Stimulated activated CD8-positive, alpha-beta memory T cell treated with anti-CD3 and anti-CD28 coated beads, Interleukin-7, amount 100 ng/mL, for 48 hours (primary cell): ENCODE measurements at regions not wholly inside any gene's neighbourhood (a gene's known extent, or its start where the extent isn't known, plus 50 kb on each side); places are given as distances from the start of the nearest gene placed in this dataset.

Experiments used
- DNase-seq, 2 donors: peaks; one replicate each; pipeline ENCODE4 v3.0.0-alpha.2; 2020; ENCODE audit warnings: low read depth in 1 of 2; ENCODE audit errors: extremely low read depth in 1 of 2

GRCh38 chr12:127393465-127393864 is 873.5 kb upstream of the TMEM132C start:
- no peak for DNase-seq

GRCh38 chr12:127393896-127394295 is 873.1 kb upstream of the TMEM132C start:
- DNase-seq, result no peak

DNA sequence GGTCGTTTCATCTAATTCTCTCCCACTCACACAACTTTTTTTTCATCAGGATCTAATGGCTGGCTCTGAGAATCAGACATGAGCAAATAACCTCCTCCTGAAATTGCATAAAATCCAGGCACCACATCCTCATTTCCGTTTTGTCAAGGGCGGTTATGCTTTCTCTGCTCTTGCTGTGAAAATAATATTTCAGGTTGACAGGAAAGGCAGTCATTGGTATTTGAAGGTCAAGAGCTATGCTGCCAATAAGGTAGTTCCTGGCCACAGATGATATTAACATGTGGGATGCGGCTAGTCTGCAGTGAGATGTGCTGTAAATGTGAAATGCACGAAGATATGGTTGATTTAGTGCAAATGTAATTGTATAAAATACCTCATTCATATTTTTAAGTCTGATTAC is 870.2 kb upstream of the TMEM132C start:
- DNase-seq, result no peak

GRCh38 chr12:127398016-127398710 is 868.8 kb upstream of the TMEM132C start:
- no peak for DNase-seq

DNA sequence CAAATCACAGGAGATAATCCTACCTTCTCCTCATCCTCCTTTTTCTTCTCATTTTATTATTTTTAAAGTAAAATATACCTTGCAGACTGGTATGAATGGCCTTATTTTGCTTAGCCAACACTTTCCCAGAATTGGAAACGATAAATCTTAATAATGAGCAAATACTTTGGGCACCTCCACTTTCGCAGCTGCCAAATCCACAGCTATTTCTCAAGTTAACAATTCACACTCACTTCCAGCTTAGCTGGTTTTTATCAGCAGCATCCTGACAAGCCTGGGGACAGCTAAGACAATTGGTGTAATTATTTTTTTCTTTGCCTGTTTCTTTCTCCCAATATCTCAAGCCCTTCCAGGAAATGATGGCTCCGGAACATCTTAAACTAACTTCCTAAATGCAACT is 867.5 kb upstream of the TMEM132C start:
- DNase-seq, result no peak

GRCh38 chr12:127400221-127400620 is 866.7 kb upstream of the TMEM132C start:
- no peak for DNase-seq

DNA sequence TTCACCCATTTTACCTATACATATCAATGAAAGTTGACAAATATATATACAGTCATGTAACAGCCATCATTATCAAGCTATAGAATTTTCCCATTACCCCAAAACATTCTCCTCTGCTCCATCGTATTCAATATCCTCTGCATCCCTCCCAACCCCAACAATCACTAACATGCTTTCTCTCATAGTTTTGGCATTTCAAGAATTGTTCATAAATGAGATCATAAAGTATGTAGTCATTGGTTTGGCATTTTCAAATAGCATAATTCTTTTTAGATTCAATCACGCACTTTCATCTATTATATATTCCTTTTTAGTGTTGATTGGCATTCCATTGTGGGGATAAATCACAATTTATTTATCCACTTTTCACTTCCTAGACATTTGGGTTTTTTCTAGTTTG is 866.0 kb upstream of the TMEM132C start:
- DNase-seq, result no peak

DNA sequence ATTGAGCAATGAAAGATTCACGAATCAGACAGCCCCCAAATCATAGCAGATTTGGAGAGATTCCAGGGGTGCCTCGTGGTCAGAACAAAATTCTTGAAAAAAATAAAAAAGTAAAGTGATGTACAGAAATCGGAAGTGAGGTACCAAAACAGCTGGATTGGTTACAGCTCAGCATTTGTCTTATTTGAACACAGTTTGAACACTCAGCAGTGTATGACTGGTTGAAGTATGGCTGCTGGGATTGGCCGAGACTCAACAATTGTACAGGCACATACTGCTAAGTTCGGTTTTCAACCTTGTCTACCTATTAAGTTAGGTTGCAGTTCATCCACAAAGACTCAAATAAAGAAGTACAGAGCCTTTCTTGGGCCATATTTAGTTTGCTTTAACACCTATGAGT is 865.4 kb upstream of the TMEM132C start:
- no peak for DNase-seq

DNA sequence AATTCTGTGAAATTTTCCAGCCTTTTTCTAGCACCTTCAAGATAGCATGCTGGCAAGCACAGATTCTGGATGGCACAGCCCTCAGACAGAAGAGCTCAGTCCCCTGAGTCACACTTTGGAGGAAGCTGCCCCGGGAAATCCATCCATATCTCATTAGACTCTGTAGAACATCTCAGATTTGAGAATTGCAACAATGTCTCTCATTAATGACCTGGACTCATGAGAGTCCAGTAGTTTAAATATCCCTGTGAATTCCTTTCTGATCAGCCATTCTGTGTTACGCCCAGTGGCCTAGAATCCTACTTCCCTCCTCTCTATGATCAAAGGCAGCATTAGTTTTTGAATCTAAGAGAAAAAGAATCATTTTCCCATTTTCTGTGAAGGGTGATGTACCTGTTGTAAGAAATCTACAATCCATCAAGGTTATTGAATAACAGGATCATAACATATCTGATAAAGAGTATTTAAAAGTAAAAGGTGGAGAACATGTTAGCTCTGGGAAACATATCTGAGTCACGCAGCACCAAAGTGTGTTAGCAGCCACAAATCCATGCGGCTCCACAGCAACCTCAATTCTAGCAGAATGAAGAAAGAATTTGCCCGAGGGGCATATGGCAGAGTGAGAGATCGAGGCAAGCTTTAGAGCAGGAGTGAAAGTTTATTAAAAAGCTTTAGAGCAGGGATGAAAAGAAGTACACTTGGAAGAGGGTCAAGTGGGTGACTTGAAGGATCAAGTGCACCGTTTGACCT is 855.6 kb upstream of the TMEM132C start:
- no peak for DNase-seq

DNA sequence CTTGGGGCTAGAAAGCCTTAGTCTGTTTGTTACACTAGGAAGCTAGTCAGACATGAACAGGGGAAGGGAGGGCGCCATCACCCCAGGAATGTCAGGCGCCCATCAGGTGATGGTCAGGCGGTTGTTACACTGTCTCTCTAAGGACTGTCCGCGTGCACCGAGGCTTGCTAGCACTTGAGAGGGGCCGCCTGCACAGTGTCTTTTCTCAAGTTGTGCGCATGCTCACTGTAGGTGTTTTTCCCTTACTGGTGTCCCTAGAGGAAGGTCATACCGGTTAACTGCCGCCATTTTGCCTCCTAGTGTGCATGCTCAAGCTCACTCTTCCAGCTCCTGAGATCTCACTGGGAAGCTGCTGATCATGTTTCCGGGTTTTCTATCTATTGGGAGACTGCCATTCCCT is 855.0 kb upstream of the TMEM132C start:
- DNase-seq, result no peak

DNA sequence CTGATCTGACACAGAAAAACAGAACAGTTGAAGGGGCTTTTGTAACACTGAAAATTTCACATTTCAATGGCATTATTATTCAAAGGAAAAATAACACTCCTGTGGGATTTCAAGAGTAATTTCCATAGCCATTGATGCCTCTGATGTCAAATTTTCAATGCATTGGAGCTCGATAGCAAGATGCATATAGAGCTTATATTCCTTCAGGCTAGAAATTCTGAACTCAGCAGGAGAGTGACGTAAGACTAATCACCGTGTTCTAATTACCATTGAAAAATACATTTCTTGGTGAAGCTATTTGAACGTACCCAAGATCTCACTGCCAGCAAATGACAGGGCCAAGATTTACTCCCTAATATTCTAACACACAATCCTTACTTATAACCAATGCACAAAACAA is 854.1 kb upstream of the TMEM132C start:
- DNase-seq, result no peak

DNA sequence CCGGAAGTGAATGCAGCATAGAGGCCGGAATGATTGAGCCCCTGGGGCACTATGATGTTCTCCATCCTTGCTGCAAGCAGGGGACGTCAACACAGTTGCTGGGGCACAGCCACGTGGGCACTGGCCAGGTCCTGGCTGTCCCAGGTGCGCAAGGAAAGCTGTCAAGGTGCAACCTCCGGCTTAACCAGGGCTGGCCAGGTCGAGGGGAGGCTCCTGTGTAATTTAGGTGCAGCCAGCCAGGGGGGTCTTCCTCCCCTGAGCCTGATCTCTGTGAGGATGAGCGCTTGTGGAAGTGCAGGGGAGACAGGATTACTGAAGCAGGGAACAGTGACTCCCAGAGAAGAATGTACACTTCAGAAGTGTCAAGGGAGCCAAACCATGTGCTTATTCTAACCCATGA is 852.8 kb upstream of the TMEM132C start:
- no peak for DNase-seq

- DNase-seq, result no peak
These were observed 852.3 kb upstream of the TMEM132C start for GRCh38 chr12:127414636-127415035.

- DNase-seq, result no peak
These were observed 850.2 kb upstream of the TMEM132C start for GRCh38 chr12:127416796-127417195.

DNA sequence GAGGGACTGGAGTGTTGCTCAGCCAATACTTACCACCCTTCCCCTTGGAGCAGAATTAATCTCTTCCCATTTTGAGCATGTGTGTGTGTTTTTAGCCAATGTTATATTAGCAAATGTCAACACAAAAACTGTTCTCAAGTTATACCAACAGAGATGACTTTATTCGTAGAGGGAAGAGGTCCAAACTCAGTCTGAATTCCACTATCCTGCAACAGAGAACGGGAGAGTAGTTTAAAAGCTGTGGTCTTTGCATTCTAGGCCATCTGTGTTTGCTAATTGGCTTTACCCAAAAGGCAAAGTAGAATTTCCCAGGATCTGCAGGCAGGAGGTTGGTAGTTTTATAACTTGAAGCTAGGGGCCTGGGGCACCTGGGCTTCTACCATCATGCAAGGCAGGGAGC is 847.9 kb upstream of the TMEM132C start:
- DNase-seq, result no peak

GRCh38 chr12:127421614-127422013 is 845.4 kb upstream of the TMEM132C start:
- no peak for DNase-seq

GRCh38 chr12:127422935-127423566 is 843.9 kb upstream of the TMEM132C start:
- no peak for DNase-seq

DNA sequence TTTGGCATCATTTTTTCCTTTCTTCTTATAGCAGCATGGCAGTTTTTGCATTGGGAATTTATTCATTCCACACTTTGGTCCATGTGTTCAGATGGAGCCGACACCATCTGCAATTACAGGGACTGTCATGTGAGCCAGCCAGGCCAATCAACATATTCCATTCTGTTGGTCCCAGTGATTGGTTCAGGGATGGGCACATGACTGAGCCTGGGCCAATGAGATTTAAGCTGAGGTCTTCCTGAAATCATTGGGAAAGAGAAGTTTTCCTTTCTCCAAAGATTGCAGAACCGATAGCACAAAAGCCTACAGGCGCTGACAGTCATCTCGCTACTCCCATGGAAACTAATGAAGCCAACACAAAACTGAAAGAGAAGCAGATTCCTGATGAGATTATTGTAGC is 841.5 kb upstream of the TMEM132C start:
- no peak for DNase-seq

- no peak for DNase-seq
These were observed 838.5 kb upstream of the TMEM132C start for GRCh38 chr12:127428420-127428819.

GRCh38 chr12:127429551-127430285 is 837.3 kb upstream of the TMEM132C start:
- no peak for DNase-seq

- DNase-seq, result no peak
These were observed 836.6 kb upstream of the TMEM132C start for GRCh38 chr12:127430401-127430800.
